ENCODE measurements at regions not wholly inside any gene's neighbourhood (a gene's known extent, or its start where the extent isn't known, plus 50 kb on each side); places are given as distances from the start of the nearest gene placed in this dataset.
"Not testable (repeated sequence)": the region's sequence is repeated elsewhere in the genome, so short reads cannot be mapped to it uniquely, and the experiment has no call there.

- DNase-seq: no peak
Measured at GRCh38 chr5:108587821-108588220, 159.9 kb upstream of the FER start.

GRCh38 chr5:108581026-108581425 is 166.7 kb upstream of the FER start:
- DNase-seq: no peak

DNA sequence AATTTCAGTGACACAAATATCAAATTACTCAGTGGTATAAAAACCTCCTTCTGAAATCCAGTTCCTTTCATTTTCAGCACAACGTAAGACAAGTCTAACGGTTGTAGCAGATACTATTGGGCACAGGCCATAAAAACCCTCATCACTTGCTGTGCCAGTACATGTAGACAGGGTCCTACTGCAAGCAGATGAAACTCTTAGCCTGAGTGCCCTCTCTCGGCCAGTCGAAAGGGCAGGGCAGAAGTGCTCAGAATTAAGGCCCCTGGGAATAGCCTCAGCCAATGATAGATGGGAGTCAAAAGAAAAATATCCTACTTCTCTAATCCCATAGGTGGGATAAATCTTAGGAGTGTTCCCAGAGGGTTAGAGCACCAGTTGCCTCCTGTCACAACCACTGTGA is 168.5 kb upstream of the FER start:
- DNase-seq: no peak

DNA sequence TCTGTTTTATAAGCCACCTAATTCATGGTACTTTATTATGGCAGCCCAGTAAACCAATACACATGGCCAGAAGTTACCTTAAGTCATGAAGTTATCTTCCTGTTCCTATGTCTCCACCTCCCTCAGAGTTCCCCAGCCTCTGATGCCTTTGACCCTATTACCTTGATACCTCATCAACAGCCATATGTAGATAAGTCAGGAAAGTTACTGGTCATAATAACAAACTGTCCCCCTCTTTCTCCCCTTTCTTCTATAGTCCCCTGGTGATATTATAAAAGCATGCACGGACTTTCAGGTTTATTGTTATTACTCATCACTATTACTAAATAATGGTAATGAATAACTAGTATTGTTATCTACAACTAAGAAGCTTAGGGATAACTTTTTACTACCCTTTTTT is 168.9 kb upstream of the FER start:
- no peak for DNase-seq

DNA sequence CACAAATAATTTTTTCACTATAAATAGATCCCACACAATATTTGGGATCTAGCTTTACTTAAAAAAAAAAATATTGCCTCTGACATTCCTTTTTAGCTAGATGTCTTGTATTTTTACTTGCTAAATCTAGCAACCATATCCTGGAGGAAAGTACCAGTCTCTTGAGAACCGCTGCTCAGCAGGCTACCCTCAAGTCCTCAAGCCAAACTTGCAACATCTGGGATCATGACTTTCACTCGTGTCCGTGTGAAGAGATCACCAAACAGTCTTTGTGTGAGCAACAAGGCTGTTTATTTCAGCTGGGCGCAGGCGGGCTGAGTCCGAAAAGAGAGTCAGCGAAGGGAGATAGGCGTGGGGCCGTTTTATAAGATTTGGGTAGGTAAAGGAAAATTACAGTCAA is 180.3 kb upstream of the FER start:
- no peak for DNase-seq

GRCh38 chr5:108564441-108564840 is 182.5 kb upstream of the FBXL17 start:
- DNase-seq: no peak

- DNase-seq: no peak
Measured at GRCh38 chr5:108562205-108562454, 180.2 kb upstream of the FBXL17 start.

DNA sequence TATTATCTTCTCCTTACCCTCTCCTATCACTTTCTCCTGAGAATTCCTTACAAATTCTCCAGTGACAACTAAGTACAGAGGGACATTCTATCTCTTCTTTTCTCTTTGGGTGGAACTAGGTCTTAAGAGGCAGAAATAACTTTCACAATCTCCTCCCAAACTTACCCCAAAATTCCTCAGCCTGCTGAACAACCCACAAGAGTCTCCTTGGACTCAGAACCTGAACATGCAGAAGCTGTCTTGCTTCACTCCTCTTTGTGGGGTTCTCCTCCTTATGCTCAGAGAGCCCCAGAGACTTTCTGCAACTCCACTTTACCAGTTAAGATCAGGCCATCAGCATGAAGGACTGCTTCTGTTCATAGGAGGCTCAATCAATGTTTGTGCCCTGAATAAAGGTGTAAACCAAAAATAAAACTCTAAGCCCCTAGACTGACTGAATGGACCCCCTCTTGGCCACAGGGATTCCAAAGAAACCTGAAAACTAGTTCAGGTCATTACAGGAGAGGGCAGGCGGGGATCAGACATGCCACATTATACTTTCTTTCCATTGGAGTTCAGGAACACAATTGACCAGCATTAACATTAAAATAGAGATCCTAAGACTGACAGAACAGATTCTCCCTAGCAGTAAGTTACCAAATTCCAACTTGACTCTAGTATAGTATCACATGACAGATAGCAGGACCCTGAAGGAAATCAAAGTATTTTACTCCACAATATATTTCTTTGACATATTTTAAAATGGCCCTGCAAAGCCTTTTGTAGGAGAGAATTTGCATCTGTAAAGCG is 179.7 kb upstream of the FBXL17 start:
- peak; percentile 31 for DNase-seq

DNA sequence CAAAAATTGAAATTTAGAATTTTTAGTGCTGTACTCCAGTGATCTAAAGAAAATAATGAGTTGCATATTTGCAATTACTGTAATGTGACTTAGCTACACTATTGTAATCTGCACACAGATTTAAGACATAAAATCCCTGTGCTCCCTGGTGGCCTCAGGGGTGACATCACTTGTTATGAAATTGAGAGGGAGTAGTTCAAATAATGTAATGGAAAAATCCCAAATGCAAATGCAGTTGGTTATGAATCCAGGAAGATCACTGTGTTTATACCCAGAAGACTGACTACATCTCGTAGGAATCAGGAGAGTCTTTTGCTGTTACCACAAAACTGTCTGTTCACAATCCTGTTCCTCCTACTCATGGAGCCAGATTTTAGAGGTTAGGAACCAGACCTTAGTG is 178.7 kb upstream of the FBXL17 start:
- peak; percentile 95 for DNase-seq

GRCh38 chr5:108560166-108560565 is 178.3 kb upstream of the FBXL17 start:
- DNase-seq: no peak

- DNase-seq: not testable (repeated sequence)
Measured at GRCh38 chr5:108558840-108559239, 176.9 kb upstream of the FBXL17 start.

DNA sequence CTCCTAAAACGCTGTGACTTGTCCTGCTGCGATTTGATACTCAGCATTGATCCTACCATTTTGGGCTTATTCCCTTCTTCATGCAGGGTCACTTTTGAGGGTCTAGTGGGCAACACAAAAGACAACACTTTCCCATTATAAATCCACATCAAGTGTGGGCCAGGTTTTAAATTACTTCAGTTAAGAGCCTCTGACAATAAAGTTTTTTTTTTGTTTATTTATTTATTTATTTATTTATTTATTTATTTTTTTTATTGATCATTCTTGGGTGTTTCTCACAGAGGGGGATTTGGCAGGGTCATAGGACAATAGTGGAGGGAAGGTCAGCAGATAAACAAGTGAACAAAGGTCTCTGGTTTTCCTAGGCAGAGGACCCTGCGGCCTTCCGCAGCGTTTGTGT is 176.2 kb upstream of the FBXL17 start:
- DNase-seq: not testable (repeated sequence)

DNA sequence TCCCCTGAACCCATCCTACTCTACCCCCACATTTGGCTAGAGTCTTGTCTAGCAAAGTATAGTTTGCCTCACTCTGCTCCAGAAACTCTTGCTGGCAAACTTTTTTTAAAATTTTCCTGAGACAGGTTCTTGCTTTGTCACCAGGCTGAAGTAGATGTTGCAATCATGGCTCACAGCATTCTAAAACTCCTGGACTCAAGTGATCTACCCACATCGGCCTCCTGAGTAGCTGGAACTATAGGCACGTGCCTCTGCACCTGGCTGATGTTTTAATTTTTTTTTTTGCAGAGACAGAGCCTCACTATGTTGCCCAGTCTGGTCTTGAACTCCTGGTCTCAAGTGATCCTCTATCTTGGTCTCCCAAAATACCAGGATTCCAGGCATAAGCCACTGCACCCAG is 175.8 kb upstream of the FBXL17 start:
- DNase-seq: no peak

DNA sequence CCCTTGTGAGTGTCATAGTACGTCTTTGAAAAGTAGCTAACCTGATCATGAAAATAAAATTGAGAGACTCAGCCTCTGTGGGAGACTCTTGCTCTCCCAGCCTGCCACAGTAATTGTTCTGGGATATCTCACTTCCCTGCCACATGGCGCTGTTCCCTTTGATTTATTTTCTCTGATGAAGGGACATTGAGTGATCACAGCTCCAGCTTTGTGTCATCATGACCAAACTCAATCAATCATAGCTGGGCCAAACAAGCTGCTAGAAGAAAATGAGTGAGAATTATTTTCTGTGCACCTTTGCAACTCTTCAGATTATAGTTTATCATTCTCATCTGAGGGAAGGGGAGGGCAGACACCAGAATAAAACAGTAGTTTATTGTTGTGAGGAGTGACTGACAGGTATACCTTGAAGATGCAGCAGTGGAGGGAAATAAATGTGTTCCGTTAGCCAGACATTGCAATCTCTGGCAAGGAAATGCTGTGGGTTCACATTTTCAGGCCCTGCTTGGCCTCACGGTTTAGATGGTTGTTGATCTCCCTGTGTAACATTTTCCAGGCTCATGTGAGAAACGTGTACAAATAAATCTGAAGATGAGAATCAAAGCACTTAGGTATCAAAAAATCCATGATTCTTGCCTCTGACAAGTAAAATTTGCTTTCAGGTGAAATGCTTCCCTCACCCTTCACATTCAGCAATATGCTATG is 174.7 kb upstream of the FBXL17 start:
- no peak for DNase-seq

DNA sequence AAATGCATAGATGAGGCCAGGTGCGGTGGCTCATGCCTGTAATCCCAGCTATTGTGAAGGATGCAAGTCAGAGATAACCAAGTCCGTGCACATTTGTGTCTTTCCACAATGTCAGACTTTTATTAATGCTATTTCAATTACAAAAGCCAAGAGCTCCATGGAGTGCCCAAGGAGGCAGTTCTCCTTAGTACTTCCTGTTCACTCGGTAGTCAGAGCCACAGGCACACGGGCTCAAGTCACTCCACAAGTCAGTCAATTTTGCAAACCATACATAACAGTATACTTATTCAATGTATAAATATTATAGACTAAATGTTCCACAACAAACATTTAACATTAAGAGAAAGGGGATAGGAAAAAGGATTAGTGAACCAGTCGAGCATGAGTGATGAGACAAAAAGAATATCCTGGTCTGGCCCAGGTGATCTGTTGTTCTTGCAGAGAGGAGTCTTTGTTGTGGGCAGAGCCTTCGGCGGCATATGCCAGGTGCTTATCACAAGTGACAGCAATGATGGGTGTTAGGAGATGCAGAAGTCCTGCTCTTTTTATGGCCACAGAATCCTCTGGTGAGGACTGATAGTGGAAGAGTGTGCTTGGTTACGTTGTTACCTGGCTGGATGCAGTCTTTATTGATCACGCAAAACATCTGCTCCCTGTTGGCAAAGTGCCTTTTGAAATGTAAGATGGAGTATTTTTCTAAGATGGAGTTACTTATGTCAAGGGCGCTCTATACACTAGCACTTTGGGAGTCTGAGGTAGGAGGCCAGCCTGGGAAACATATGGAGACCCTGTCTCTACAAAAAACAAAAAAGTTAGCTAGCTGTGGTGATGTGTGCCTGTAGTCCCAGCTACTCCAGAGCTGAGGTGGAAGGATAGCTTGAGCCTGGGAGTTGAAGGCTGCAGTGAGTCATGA is 167.0 kb upstream of the FBXL17 start:
- DNase-seq: no peak

DNA sequence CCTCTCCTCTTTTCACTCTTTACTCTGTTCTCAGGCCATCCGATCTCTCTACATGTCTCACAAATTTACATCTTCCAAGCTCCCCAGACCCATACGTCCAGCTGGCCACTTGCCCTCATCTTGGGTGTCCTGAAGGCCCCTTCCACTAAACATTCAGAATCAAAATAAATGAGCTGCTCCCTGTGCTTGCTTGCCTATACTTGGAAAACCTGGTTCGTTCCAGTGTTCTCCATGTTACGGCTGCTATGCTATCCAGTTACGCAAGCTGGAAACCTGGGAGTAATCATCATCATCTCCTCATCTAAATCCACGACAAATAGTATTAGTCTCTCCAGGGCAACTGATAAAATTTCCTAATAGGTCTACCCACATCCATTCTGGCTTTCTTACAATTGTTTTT is 165.0 kb upstream of the FBXL17 start:
- DNase-seq: no peak

DNA sequence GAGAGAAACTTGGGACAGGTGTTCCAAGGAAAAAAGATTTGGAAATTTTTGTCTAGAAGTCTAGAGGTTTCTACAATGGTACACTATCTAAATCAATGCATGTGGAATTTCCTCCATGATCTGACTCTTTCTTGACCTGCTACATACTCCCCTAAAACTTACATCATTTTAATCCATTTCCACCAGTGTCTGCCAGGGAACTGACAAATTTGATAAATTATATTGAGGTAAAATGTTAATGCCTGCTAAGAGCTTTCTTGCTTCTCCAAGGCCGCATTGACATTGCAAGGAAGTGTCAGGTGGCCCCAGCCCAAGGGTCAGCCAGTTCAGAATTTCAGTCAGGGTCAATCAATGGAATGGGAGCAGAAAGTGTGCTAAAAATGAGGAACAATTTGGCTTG is 163.4 kb upstream of the FBXL17 start:
- no peak for DNase-seq

DNA sequence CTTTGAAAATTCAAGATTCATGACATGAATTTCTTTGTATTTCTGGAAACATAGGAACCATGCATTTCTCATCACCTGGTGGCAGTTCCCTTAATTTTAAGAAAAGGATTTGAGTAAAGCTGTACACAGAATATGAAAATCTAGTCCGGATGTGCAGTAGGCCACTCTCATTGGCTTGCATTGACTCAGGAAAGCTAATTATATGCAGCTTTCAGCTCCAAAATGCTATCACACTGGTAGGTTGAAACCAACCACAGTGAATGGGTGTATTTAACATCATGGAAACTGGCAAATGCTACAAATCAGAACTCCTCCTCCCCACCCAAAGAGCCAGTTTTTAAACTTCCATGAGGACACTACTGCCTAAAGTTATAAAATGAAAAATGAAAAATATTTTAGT is 161.6 kb upstream of the FBXL17 start:
- DNase-seq: no peak

DNA sequence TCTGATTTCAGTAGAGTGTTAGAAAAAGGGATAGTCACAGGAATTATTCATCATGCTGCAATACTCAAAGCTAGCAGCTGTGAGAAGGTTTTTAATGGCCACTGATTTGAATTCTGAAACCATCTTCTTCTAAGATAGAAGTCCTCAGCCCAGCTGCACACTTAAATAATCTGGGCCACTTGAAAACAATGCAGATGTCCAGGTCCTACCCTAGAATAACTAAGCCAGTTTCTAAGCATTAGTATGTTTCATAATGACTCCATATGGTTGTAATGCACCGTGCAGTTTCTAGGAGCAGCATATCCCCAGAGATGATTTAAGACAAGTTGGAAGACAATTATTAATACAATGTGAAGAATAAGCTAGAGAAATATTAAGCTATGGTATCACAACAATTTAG is 159.9 kb upstream of the FBXL17 start:
- DNase-seq: no peak

- DNase-seq: no peak
Measured at GRCh38 chr5:108536321-108536720, 154.4 kb upstream of the FBXL17 start.

- DNase-seq: not testable (repeated sequence)
Measured at GRCh38 chr5:108532129-108532445, 150.2 kb upstream of the FBXL17 start.

- peak; percentile 74 for DNase-seq
Measured at GRCh38 chr5:108531367-108532128, 149.7 kb upstream of the FBXL17 start.

- DNase-seq: no peak
Measured at GRCh38 chr5:108530706-108531105, 148.8 kb upstream of the FBXL17 start.
